HG03432 (cell line): ENCODE measurements at regions not wholly inside any gene's neighbourhood (a gene's known extent, or its start where the extent isn't known, plus 50 kb on each side); places are given as distances from the start of the nearest gene placed in this dataset.
"Not testable (repeated sequence)": the region's sequence is repeated elsewhere in the genome, so short reads cannot be mapped to it uniquely, and the experiment has no call there.

Experiments used
- ATAC-seq: cut with Tn5 transposase; IDR thresholded peaks from one replicate; pipeline ENCODE4 v1.9.1; 2021; ENCODE audit warnings: mild to moderate bottlenecking, moderate library complexity; ENCODE audit not compliant: unreplicated experiment

DNA sequence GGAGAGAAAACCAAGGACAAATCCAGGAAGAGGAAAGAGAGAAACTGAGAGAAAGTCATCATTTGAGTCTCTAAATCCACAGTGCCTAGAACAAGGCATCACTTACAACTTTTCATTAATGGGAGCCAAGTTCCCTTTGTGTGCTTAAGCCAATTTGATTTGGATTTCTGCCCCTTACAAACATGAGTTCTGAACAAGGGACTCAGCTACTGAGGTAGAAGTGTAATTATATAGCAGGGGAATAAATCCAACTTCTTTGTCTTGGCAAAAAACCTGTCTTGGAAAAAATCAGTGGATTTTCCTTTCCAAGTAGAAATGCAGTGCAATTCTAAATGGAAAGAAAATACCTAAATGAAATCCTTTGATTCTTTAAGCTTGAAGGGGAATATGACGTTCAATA, 307.2 kb upstream of the CNTN3 start:
- no peak for ATAC-seq

DNA sequence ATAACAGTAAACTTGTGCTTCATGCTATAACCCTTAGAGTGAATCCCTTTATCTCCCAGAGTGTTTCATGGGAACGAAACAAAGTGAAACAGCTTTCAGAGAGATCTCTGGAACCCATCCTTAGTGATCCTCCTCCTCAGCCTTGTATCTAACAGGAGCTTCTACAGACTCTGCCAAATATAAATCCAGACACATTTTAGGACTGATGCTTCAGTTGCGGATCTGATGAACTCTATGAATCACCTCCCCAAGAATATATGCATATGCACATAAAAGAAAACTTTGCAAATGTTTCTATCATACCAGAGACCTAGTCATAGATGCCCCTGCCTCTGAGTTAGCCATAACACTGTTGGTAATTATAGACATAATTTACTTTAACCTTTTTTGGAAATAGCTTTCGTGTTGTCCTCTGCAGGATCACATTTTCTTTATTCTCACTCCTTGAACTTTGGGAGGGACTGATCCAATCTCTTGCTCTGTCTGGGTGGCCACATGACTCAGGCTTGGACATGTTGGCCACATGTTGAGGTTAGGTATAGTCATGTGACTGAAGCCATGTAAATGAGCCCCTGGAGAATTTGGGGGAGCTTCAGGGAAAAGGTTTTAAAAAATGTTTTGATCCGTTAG, 306.4 kb upstream of the CNTN3 start:
- ATAC-seq: no peak

DNA sequence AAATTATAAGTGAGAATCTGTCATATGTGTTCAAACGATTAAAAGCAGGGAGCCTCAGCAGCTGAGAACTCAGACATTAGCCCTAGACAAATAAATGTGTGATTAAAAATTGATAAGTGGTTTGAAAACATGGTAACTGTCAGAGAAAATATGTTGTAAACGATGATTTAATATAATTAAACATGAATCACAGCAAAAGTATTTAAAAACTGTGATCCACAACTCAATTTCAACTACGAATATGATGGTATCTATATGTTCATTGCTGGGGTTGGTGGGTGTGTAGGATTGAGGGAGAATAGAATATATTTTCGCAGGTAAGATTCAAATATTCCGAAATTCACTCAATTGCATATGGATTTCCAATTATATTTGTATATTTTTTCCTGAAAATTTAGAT, 302.2 kb upstream of the CNTN3 start:
- ATAC-seq: no peak

DNA sequence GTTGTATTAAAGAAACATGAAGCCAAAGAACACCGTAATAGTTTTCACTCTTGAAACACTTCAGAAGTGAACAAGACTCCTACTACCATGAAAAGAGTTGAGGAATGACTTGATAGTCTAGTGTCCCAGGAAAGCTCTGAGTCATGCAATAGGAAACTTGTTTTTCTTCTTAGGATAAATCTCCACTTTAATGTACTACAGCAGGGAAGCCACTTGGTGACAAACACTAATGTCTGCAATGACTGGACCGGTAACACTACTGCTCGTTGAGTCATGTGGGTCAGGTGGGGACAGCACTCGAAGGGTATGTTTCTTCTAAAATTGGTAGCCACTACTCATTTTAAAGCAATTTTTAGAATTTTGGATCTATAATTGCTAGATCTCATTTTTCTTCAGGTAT, 291.7 kb upstream of the CNTN3 start:
- no peak for ATAC-seq

DNA sequence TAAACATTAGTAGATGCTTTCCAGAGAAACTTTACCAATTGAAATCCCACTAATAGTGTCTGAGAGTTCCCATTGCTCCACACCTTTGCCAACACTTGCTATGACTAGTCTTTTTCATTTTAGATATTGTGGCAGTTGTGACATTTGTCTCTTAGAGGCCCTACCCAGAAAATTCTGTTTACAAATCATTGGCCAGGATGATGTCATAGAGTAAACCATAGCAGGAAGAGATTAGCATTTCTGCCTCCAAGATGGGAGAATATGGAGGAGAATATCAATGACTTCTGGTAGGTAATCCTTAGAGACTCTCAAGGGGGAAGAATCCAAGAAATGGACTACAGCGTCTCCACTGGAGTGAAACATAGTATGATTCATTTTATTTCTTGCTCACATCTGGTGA, 291.0 kb upstream of the CNTN3 start:
- ATAC-seq: no peak

DNA sequence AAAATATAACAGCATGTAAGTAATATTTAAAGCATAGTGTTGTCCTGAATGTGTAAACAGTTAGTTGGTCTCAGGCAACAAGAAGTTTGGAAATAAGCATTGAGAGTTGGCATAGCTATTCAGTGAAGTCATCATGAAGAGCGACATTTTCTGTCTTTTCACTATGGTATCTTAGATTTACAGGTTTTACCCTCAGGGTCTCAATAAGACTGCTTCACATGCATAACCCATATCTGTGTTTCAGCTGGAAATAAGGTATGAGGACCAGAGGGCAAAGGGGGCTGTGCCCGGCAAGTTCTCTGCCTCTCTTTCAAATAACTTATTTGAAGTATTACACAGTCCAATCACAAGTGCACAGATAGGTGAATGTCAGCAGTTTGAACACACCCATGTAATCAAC, 290.2 kb upstream of the CNTN3 start:
- ATAC-seq: no peak

DNA sequence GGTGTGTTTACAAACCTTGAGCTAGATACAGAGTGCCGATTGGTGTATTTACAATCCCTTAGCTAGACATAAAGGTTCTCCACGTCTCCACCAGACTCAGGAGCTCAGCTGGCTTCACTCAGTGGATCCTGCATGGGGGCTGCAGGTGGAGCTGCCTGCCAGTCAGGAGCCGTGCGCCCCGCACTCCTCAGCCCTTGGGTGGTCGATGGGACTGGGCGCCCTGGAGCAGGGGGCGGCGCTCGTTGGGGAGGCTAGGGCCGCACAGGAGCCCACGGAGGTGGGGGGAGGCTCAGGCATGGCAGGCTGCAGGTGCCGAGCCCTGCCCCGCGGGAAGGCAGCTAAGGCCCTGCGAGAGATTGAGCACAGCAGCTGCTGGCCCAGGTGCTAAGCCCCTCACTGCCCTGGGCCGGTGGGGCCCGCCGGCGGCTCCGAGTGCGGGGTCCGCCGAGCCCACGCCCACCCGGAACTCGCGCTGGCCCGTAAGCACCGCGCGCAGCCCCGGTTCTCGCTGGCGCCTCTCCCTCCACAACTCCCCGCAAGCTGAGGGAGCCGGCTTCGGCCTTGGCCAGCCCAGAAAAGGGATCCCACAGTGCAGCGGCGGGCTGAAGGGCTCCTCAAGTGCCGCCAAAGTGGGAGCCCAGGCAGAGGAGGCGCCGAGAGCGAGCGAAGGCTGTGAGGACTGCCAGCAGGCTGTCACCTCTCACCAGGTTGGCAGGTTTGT, 285.5 kb upstream of the CNTN3 start:
- ATAC-seq: not testable (repeated sequence)

DNA sequence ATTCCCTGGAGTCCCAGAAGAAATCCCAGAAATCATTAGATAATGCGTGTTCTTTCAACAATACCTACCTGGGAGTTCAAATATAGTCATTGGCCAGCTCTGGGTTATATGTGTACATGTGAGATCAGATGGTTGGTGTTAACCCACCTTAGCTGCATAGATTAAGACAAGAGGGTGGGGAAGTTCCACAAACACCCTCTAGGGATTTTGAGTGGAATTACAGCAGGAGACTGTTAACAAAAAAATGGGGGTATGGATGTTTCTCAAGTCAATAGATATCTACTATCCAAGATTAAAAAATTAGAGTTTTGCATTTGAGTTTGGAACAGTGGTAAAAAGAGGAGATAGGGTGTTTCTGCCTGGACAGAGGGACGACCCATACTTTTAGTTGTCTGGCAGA, 282.5 kb upstream of the CNTN3 start:
- no peak for ATAC-seq

DNA sequence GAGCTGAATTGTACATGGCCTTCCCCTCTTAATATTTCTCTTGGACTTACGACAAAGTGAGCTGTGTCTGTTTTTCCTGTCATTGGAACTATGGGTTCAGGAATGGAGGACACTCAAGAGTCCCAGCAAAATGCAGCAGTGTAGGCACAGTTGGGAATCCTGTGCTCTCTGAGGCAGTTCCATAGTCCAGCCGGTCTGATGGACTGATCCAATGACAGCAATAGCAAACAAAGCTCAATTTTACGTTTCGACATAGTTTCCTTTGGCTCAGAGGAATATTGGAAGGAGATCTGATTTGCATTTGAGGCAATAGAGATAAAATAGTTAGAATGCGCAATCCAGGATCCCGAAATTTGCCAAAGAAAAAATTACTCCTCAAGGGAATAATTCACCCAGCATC, 276.9 kb upstream of the CNTN3 start:
- no peak for ATAC-seq

DNA sequence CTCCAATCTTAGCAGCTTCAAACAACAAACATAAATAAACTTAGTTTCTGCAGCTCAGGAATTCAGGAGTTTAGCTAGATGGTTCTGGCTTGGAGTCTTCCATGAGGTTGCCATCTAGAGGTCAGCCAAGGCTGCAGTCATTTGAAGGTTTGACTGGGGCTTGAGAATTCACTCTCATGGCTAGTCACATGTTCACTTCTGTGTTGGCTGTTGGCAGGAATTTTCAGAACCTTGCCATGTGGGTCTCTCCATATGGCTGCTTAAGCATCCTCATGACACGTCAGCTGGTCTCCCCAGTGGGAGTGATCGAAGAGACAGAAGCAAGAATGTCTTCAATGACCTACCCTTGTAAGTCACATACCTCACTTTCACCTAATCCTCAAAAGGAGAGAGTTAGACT, 269.2 kb upstream of the CNTN3 start:
- ATAC-seq: no peak

DNA sequence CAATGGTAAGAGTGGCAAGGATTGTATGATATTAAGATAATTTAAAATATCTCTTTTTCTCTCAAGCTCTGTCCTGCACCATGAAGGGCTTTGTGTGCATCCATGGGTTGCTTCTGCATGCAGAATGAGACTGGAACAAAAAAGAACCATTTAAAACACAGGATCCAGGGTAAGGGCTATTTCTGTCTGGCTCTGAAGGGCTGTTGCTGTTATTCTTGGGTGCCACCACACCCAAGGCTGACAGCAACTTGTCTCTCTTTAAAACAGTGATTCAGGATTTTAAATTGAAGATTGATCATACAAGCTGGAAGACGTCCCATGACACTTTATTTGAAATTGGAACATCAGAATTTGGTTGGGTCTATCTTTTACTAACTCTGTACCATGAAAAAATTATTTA, 268.8 kb upstream of the CNTN3 start:
- no peak for ATAC-seq

DNA sequence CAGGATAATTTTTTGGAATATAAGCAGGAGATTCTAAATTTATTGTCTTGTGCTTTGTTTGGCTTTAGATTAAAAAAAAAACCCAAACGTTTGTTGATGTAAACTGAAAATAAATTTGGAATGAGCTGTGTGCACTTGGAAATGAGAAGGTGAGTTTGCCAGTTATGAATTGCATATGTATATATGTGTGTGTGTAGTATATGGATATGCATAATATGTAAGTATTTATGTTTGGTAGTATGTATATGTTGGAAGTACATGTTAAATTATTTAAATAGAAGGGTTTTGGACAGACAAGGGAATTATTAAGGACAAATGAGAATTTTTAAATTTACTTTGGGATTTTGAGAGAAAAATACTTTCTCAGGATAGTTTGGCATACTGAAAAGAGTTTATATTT, 265.8 kb upstream of the CNTN3 start:
- no peak for ATAC-seq

DNA sequence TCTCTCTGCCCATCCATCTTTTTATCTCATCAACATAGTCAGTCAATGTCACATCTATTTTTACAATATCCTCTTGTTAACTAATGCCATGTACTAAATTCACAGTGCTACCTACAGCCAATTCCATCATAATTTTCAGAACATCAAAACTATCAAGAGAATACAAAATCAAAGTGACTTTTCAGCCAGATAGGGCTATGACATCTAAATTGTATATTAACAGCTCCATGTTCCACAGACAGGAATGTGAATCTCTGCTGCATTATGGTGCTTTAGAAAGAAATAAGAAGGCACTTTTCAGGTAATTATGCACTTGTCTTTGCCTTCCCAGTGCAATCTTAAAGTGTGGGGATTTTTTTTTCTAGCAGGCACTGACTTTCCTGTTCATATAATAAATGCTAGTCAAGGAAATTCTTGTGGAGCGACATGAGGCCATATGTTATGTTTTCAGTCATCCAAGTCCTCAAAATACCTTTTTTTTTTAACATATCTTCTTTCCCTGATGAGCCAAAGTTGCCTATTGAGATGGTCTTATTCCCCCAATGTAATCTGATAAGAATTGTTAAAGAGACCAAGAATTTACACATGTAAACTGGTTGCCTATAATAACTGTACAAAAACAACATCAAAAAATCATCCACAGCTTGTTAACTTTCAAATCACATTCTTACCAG, 252.0 kb upstream of the CNTN3 start:
- ATAC-seq: no peak

DNA sequence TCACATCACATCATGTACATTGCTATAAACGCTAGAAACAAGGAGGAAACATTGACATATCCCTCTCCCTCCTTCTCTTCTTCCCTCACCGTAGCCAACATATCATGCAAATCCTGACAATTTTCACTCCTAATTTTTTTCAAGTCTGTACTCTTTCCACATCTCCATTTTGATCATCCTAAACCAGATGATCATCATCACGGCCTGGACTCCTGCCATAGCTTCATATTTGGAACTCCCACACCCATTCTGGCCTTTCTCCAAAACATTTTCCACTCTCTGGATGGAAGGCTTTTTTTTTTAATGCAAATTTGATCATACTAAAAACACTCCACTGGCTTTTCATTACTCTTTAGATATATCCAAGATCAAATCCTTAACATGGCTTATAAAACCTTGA, 248.0 kb upstream of the CNTN3 start:
- ATAC-seq: no peak

DNA sequence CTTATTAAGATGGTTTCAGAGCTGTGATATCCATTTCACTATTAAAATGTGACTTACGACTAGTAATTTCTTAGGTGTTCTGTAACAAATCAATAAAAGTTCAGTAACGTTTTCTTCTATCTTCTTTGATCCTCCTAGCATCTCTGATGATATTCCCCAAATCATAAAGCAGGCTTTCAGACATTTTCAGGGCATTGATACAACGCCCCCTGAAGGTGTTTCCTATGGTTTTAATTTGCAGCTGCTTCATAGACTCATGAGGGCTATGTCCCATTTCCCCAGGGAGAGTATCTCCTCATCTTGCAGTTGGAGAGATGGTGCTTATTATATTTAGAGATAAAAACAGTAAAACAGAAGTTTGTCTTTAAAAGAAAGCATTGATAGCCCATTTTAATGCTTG, 246.8 kb upstream of the CNTN3 start:
- no peak for ATAC-seq

DNA sequence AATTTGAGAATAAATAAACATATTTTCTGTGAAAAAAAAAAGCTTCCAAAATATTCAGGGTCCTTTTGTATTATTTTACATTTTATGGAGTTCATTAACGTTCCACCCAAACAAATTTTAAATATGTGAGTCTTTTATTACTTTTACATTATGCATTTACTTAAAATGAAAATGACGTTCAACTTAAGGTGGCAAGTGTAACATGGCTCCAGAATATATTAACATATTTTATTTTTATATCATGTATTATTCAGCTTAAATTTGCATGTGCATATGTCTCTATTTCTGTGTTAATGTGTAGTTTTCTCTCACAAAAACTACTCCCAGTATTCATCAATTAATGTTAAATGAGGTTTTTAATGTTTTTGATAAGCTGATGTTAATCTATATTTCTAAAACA, 243.6 kb upstream of the CNTN3 start:
- no peak for ATAC-seq

DNA sequence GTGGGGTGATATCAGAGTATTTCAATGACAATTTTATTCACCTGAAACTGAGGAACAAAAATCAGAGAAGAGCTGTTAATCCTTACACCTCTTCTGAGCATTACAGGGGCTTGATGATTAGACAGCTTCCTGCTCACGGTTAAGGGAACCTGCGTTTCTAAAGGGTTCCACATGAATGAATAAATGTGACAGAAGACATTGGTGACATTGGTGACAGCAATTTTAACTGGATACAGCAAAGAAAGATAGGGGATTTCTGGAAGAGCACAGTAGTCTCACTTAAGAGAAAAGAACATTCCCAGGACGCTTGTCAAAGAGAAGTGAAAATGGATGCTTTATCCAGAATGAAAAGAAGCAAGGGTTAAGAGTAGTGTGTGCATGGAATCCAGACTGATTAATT, 235.9 kb upstream of the CNTN3 start:
- no peak for ATAC-seq

DNA sequence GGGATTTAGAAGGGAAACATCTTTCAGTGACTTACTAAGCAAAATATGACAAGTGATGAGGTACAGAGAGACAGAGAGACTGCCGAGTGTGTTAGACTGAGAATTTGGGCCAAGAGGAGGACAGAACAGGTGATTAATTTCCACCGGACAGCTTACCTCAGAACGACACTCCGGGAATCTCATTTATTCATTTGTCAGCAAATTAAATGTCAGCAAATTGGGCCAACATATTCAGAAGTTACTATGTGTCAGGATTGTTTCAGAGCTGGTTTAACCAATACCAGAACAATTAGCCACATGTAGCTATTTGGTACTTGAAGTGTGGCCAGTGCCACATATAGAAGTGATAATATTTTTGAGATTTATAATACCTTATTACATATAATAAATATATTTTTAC, 232.6 kb upstream of the CNTN3 start:
- ATAC-seq: no peak

DNA sequence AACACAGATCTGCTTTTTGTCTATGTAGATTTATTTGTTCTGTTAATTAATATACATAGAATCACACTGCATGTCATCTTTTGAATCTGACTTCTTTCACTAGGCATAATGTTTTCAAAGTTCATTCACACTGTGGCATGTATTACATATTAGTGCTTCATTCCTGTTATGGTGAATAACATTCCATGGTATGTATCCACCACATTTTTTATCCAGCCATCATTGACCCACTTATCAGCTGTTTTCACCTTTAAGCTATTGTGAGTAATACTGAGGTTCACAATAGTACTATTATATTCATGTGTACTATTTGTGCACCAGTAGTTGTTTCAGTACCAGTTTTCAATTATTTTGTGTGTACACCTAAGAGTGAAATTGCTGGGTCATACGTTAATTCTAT, 230.6 kb upstream of the CNTN3 start:
- ATAC-seq: no peak

DNA sequence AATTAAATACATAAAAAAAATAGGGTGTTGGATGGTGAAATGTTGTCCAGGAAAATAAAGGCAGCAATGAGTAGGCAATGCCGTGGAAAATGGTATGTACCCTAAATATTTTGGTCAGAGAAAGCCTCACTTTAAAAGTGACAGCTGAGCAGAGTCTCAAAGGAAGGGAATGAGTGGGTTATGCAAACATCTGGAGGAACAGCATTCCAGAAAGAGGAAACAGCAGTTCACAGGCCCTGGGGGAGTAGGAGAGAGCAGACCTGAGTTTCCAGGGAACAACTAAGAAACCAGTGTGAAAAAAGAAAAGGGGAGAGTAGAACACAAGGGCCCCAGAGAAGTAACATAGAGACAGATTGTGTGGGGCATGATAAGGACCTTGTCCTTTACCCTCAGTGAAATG, 230.0 kb upstream of the CNTN3 start:
- no peak for ATAC-seq

DNA sequence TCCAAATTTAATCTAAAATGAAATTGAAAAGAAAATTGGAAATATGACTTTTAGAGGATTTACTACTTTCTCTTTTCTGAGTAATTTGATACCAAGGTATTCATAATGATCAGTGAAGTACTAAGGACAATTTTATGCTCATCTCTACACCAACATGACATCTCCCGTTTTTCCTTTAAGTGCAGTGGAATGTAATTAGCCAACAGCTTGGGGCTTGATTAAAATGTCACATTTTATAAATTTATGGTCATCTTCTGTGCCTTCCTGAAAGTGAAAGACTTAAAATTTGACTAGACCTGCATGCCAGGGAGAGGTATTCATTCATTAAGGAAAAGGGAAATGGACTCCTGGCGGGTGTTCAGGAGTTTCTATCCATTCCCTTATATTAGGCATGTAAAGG, 228.2 kb upstream of the CNTN3 start:
- ATAC-seq: no peak

DNA sequence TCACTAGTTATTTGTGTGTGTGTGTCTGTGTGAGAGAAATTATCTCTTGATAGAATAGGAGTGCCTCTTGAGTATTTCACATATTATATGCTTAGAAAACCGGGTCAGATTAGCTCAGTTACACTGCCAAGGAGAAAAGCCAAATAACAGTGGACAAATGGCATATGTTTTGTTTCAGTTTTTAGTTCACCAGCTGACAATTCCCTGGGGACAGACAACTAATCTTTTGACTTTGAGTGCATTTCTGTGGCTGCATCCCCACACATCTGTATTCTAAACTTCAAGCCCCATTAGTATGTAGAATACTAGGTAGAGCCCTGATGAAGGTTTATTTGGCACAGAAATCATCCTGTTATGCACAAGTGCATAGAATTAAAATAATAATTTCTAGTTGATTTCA, 227.7 kb upstream of the CNTN3 start:
- ATAC-seq: no peak

DNA sequence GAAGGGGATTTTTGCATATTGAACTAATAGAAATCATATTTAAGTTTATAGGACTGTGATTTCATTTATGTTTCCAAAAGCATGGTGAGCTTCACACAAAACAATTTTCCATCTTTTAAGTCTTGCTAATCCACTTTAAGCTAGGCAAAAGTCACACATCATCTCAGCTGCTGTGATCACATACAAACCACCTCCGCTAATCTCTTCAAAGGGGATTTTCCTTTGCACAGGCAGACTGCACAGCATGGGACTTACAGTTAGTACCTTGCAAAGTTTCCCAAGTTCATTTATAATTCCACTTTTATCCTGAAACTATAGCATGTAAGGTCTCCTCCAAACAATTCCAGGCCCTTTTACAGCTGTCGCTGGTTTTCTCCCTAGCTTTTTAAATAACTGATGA, 225.1 kb upstream of the CNTN3 start:
- no peak for ATAC-seq
